Astrocyte (in vitro differentiated cells and primary cell): ENCODE measurements at regions not wholly inside any gene's neighbourhood (a gene's known extent, or its start where the extent isn't known, plus 50 kb on each side); places are given as distances from the start of the nearest gene placed in this dataset.

Experiments used
- CTCF ChIP-seq: IDR thresholded peaks from 2 replicates; pipeline ENCODE4 v1.5.1; 2011; ENCODE audit warnings: low read depth, mild to moderate bottlenecking, inconsistent platforms, low read length, moderate library complexity; ENCODE audit not compliant: insufficient read depth
- EZH2 ChIP-seq: IDR thresholded peaks from 2 replicates; pipeline ENCODE4 v1.6.1; 2012; ENCODE audit warnings: mild to moderate bottlenecking, low read length, inconsistent platforms; ENCODE audit not compliant: insufficient read depth

GRCh38 chr13:77475345-77476084 is 60.0 kb upstream of the SCEL start:
- TF ChIP-seq CTCF (no peak), EZH2 (no peak)
